Pancreas (tissue), 10 donors: ENCODE measurements at regions not wholly inside any gene's neighbourhood (a gene's known extent, or its start where the extent isn't known, plus 50 kb on each side); places are given as distances from the start of the nearest gene placed in this dataset.

ENCODE experiments used
- ATAC-seq, 4 donors: fragments of 200-7000 bp; cut with Tn5 transposase; one replicate each; pipeline versions ENCODE4 v1.8.0 to v1.9.1; 2020; ENCODE audit warnings: mild to moderate bottlenecking in 4 of 4, moderate library complexity in 4 of 4
- DNase-seq, 6 donors: peaks; one replicate each; pipeline ENCODE4 v3.0.0-alpha.2; 2020
- FAIRE-seq: peaks from 2 replicates; lab custom pipeline; 2012; peaks lifted over from hg19 to GRCh38; lab: Jason Lieb, UNC
- H3K27ac ChIP-seq, 4 donors: fragments of 200-600 bp; sonication (generic); 1 replicate in 3 of 4; 2 replicates in 1 of 4; pipeline versions ENCODE4 v1.5.0 to v1.8.0; 2020
- H3K27me3 ChIP-seq, 4 donors: fragments of 200-600 bp; one replicate each; pipeline ENCODE4 v1.8.0; 2021
- H3K36me3 ChIP-seq, 3 donors: fragments of 200-600 bp; sonication (generic) in 1 of 3; one replicate each; pipeline versions ENCODE4 v1.5.0 to v1.8.0; 2020 to 2021
- H3K4me1 ChIP-seq, 3 donors: fragments of 200-600 bp; one replicate each; pipeline ENCODE4 v1.8.0; 2021
- H3K4me3 ChIP-seq, 4 donors: fragments of 200-600 bp; sonication (generic) in 2 of 4; one replicate each; pipeline versions ENCODE4 v1.5.0 to v1.8.0; 2020 to 2021
- H3K9me3 ChIP-seq, 4 donors: fragments of 200-600 bp; one replicate each; pipeline ENCODE4 v1.8.0; 2021
- WGBS, 2 donors: extraction: QIAGEN DNeasy Blood & Tissue Kit; methylation state at CpG; one replicate each; pipeline ENCODE4 v1.1.7; 2013; 5-methylcytosine and 5-hydroxymethylcytosine counted together
- intact Hi-C, 3 donors: fragments of 100-400 bp; cut with DNase I; formaldehyde crosslinking; loops; one replicate each; pipeline versions ENCODE4 v1.11.1 to v1.14.2; 2022
- TF ChIP-seq, protein P1 (sequence below), 4 donors: fragments of 200-600 bp; sonication (generic) in 3 of 4; IDR thresholded peaks; one replicate each; pipeline versions ENCODE4 v1.5.0 to v1.8.0; 2021; ENCODE audit warnings: antibody characterized with exemption in 4 of 4
- donor health status: healthy with polysubstance abuse.
- donor health status: DM: no; HTN: no; CAD: no; lungs with moderate emphysema.
- donor health status: DM: no; HTN: no; CAD: no.
- donor health status: control.
- donor health status: control.
- donor health status: Bipolar disorder and iron deficiency.
- donor health status: DM: yes; HTN: yes; CAD: no.
- donor health status: DM: no; HTN: no; CAD: no.
- donor health status: DM: no; HTN: no; CAD: no.
- donor health status: DM: yes; HTN: yes; CAD: no.

GRCh38 chr1:229079016-229079595 lies 191.8 kb upstream of the RAB4A start:
- TF ChIP-seq, protein P1, sequence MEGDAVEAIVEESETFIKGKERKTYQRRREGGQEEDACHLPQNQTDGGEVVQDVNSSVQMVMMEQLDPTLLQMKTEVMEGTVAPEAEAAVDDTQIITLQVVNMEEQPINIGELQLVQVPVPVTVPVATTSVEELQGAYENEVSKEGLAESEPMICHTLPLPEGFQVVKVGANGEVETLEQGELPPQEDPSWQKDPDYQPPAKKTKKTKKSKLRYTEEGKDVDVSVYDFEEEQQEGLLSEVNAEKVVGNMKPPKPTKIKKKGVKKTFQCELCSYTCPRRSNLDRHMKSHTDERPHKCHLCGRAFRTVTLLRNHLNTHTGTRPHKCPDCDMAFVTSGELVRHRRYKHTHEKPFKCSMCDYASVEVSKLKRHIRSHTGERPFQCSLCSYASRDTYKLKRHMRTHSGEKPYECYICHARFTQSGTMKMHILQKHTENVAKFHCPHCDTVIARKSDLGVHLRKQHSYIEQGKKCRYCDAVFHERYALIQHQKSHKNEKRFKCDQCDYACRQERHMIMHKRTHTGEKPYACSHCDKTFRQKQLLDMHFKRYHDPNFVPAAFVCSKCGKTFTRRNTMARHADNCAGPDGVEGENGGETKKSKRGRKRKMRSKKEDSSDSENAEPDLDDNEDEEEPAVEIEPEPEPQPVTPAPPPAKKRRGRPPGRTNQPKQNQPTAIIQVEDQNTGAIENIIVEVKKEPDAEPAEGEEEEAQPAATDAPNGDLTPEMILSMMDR (IDR thresholded peaks at IDR 0.05), result no peak
- Histone ChIP-seq H3K27me3 (no peaks in the 10 kb centered on the region), H3K4me3 (no peak overlapping the region), H3K27ac (no peak overlapping the region), H3K9me3 (no peaks in the 10 kb centered on the region), H3K36me3 (no peaks in the 10 kb centered on the region), H3K4me1 (no peaks in the 10 kb centered on the region)
- ATAC-seq (no peak), FAIRE-seq (no peak), DNase-seq (no peak)
- WGBS, 2 donors, result 65 to 73% methylated on average over 2 of the region's 2 CpGs
- intact Hi-C loops, result no loop called here

GRCh38 chr1:229080361-229080760 lies 190.6 kb upstream of the RAB4A start:
- Histone ChIP-seq H3K4me1 (no peaks in the 10 kb centered on the region), H3K27ac (no peak overlapping the region), H3K27me3 (no peaks in the 10 kb centered on the region), H3K9me3 (no peaks in the 10 kb centered on the region), H3K4me3 (no peak overlapping the region), H3K36me3 (no peaks in the 10 kb centered on the region)
- ATAC-seq (no peak), DNase-seq (no peak), FAIRE-seq (no peak)
- intact Hi-C loops, result no loop called here
- TF ChIP-seq, protein P1 (IDR thresholded peaks at IDR 0.05), result no peak
- WGBS, 2 donors, result 88 to 96% methylated on average over 2 of the region's 2 CpGs

GRCh38 chr1:229085291-229085690 lies 185.6 kb upstream of the RAB4A start:
- Histone ChIP-seq H3K9me3 (no peaks in the 10 kb centered on the region), H3K36me3 (no peaks in the 10 kb centered on the region), H3K27me3 (no peaks in the 10 kb centered on the region), H3K27ac (no peak overlapping the region), H3K4me1 (no peaks in the 10 kb centered on the region), H3K4me3 (no peak overlapping the region)
- DNase-seq, result no peak
- no peak for FAIRE-seq
- intact Hi-C loops, result no loop called here
- WGBS, 2 donors, result 82 to 86% methylated on average over 1 of the region's 1 CpG
- no peak for ATAC-seq
- TF ChIP-seq, protein P1 (IDR thresholded peaks at IDR 0.05), result no peak

DNA sequence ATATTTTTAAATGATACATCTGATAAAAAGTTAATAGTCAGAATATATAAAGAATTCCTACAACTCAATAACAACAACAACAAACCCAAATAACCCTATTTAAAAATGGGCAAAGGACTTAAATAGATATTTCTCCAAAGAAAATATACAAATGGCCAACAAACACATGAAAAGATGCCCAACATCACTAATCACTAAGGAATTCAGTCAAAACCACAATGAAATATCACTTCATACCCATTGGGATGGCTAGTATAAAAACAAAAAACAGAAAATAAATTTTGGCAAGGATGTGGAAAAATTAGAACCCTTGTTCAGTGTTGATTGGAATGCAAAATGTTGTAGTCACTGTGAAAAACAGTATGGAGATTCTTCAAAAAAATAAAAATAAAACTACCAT lies 184.8 kb upstream of the RAB4A start:
- FAIRE-seq, result no peak
- H3K4me1 ChIP-seq, result no peaks in the 10 kb centered on the region
- H3K36me3 ChIP-seq, result no peaks in the 10 kb centered on the region
- ATAC-seq, result no peak
- no peaks in the 10 kb centered on the region for H3K9me3 ChIP-seq
- intact Hi-C loops, result no loop called here
- no peak for DNase-seq
- H3K27me3 ChIP-seq, result no peaks in the 10 kb centered on the region
- TF ChIP-seq, protein P1 (IDR thresholded peaks at IDR 0.05), result no peak
- H3K4me3 ChIP-seq, result no peak overlapping the region
- no peak overlapping the region for H3K27ac ChIP-seq

GRCh38 chr1:229086686-229087085 lies 184.2 kb upstream of the RAB4A start:
- H3K27me3 ChIP-seq, result no peaks in the 10 kb centered on the region
- 38 to 54% methylated on average over 1 of the region's 1 CpG for WGBS, 2 donors
- intact Hi-C loops, result no loop called here
- TF ChIP-seq, protein P1 (IDR thresholded peaks at IDR 0.05), result no peak
- no peak overlapping the region for H3K27ac ChIP-seq
- ATAC-seq, result no peak
- peaks cover 0 to 4% (median 3%) of the 10 kb centered on the region in 3 donors for H3K4me1 ChIP-seq
- H3K36me3 ChIP-seq, result no peaks in the 10 kb centered on the region
- FAIRE-seq, result no peak
- H3K9me3 ChIP-seq, result no peaks in the 10 kb centered on the region
- H3K4me3 ChIP-seq, result no peak overlapping the region
- no peak for DNase-seq
